ENCODE measurements at regions not wholly inside any gene's neighbourhood (a gene's known extent, or its start where the extent isn't known, plus 50 kb on each side); places are given as distances from the start of the nearest gene placed in this dataset.

DNA sequence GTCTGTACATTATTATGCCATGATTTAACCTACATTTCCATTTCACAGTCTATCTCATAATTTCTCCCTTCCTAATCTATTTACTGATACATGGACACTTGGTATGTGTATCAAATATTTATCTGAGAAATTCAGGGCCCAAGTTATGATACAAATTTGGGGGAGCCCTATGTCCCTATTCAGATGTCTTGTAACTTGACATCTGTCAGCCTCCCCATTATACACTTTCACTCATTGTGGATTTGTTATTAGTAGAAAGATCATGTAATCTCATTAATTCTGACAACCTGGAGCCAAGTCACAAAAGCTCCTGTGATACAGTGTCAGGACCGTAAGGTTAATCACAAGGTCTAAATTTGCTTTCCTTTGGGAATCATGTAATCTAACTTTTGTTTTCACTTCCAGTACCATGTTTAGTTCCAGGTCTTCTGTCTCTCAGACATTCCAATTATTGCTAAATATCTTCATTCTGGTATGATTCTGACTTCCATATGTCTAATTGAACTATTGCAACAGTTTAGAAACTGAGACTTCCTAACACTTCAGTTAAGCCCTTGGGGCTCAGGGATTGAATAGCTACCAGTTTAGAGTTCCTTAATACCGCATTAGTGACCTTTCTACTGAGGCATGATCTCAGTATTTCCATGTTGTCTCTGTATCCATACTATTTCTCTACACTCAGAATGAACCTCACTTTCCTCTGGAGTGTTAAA lies 182.9 kb upstream of the NUDT12 start:
- TF ChIP-seq, protein P1, sequence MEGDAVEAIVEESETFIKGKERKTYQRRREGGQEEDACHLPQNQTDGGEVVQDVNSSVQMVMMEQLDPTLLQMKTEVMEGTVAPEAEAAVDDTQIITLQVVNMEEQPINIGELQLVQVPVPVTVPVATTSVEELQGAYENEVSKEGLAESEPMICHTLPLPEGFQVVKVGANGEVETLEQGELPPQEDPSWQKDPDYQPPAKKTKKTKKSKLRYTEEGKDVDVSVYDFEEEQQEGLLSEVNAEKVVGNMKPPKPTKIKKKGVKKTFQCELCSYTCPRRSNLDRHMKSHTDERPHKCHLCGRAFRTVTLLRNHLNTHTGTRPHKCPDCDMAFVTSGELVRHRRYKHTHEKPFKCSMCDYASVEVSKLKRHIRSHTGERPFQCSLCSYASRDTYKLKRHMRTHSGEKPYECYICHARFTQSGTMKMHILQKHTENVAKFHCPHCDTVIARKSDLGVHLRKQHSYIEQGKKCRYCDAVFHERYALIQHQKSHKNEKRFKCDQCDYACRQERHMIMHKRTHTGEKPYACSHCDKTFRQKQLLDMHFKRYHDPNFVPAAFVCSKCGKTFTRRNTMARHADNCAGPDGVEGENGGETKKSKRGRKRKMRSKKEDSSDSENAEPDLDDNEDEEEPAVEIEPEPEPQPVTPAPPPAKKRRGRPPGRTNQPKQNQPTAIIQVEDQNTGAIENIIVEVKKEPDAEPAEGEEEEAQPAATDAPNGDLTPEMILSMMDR (IDR thresholded peaks at IDR 0.05) = no peak
- TF ChIP-seq EZH2 (IDR thresholded peaks at IDR 0.05; ENCODE audit: borderline replicate concordance, insufficient read depth, low read depth, low read length, poor library complexity, severe bottlenecking) = no peak
- Mint-ChIP-seq H3K27me3 (no peaks in the 10 kb centered on the region), H3K9me3 (ENCODE audit: insufficient read depth) (no peaks in the 10 kb centered on the region)

DNA sequence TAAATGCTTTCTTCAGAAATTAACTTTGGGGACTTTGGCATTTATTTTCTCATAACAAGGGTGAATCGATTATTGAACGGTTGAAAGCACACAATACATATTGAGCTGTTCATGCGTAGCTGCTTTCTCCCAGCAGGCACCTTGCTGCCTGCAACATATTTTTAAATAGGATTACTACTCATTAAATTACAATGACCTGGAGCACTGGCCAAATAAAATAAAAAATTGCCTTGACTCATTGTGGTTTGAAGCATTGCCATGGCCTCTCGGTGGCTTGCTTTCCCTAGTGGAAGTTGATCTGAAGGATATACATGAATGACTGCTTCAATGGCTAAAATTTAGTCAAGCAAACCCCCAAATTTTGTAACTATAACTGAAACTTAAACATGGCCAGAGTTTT lies 181.6 kb upstream of the NUDT12 start:
- Histone ChIP-seq H2AFZ (ENCODE audit: insufficient read depth, low read depth, low read length, poor library complexity, severe bottlenecking) (no peak overlapping the region), H3K4me3 (ENCODE audit: control extremely low read depth in 1 of 5, extremely low read depth in 1 of 5, insufficient read depth in 1 of 5, low read depth in 2 of 5, low read length in 4 of 5) (no peak overlapping the region), H3K27me3 (replicated peaks in 1 of 4; ENCODE audit: control extremely low read depth in 1 of 4, control insufficient read depth in 3 of 4, insufficient read depth in 4 of 4, low read length in 3 of 4) (no peaks in the 10 kb centered on the region), H3K9ac (ENCODE audit: low read length) (no peak overlapping the region), H4K20me1 (ENCODE audit: control insufficient read depth, insufficient read depth, low read length, poor library complexity, severe bottlenecking) (no peaks in the 10 kb centered on the region), H3K4me1 (ENCODE audit: control insufficient read depth in 2 of 2, insufficient read depth in 2 of 2, low read length in 2 of 2) (no peaks in the 10 kb centered on the region), H3K9me3 (ENCODE audit: control extremely low read depth in 1 of 3, control insufficient read depth in 2 of 3, insufficient read depth in 1 of 3, low read length in 2 of 3) (no peaks in the 10 kb centered on the region), H3K27ac (ENCODE audit: low read length in 2 of 2) (no peak overlapping the region), H3K4me2 (replicated peaks; ENCODE audit: low read depth, low read length, poor library complexity, severe bottlenecking) (no peak overlapping the region), H3K79me2 (ENCODE audit: control insufficient read depth, insufficient read depth, low read length) (no peaks in the 10 kb centered on the region), H3K36me3 (replicated peaks in 1 of 2; ENCODE audit: control extremely low read depth in 1 of 2, control insufficient read depth in 1 of 2, extremely low read depth in 1 of 2, insufficient read depth in 2 of 2, low read length in 1 of 2) (no peaks in the 10 kb centered on the region)
- no peak for TF ChIP-seq EZH2 (IDR thresholded peaks at IDR 0.05; ENCODE audit: borderline replicate concordance, insufficient read depth, low read depth, low read length, poor library complexity, severe bottlenecking)
- TF ChIP-seq, protein P1 (IDR thresholded peaks at IDR 0.05) = no peak
- Mint-ChIP-seq H3K4me1 (no peaks in the 10 kb centered on the region), H3K4me3 (no peak overlapping the region), H3K27me3 (no peaks in the 10 kb centered on the region), H3K9me3 (ENCODE audit: insufficient read depth) (no peaks in the 10 kb centered on the region), H3K27ac (no peak overlapping the region)
- CTCF ChIA-PET = no interaction called here
- POLR2A ChIA-PET = no interaction called here
- 92% methylated on average over 2 of the region's 4 CpGs for WGBS (ENCODE audit: insufficient coverage)
- intact Hi-C loops (cut with micrococcal nuclease) = no loop called here
- ATAC-seq (ENCODE audit: low read depth) (no peak), DNase-seq (no peak)

More for the DNA sequence above, 182.9 kb upstream of the NUDT12 start:
- ATAC-seq (ENCODE audit: low read depth) = no peak
- Histone ChIP-seq H3K79me2 (ENCODE audit: control insufficient read depth, insufficient read depth, low read length) (no peaks in the 10 kb centered on the region), H3K27ac (ENCODE audit: low read length in 2 of 2) (no peak overlapping the region), H3K36me3 (replicated peaks in 1 of 2; ENCODE audit: control extremely low read depth in 1 of 2, control insufficient read depth in 1 of 2, extremely low read depth in 1 of 2, insufficient read depth in 2 of 2, low read length in 1 of 2) (no peaks in the 10 kb centered on the region), H2AFZ (ENCODE audit: insufficient read depth, low read depth, low read length, poor library complexity, severe bottlenecking) (no peak overlapping the region), H3K4me3 (ENCODE audit: control extremely low read depth in 1 of 5, extremely low read depth in 1 of 5, insufficient read depth in 1 of 5, low read depth in 2 of 5, low read length in 4 of 5) (no peak overlapping the region), H3K4me1 (ENCODE audit: control insufficient read depth in 2 of 2, insufficient read depth in 2 of 2, low read length in 2 of 2) (no peaks in the 10 kb centered on the region), H4K20me1 (ENCODE audit: control insufficient read depth, insufficient read depth, low read length, poor library complexity, severe bottlenecking) (no peaks in the 10 kb centered on the region), H3K9me3 (ENCODE audit: control extremely low read depth in 1 of 3, control insufficient read depth in 2 of 3, insufficient read depth in 1 of 3, low read length in 2 of 3) (no peaks in the 10 kb centered on the region), H3K4me2 (replicated peaks; ENCODE audit: low read depth, low read length, poor library complexity, severe bottlenecking) (no peak overlapping the region), H3K9ac (ENCODE audit: low read length) (no peak overlapping the region), H3K27me3 (replicated peaks in 1 of 4; ENCODE audit: control extremely low read depth in 1 of 4, control insufficient read depth in 3 of 4, insufficient read depth in 4 of 4, low read length in 3 of 4) (no peaks in the 10 kb centered on the region)
- intact Hi-C loops (cut with micrococcal nuclease) = no loop called here
- no peak for DNase-seq
- ChIA-PET CTCF (no interaction called here), POLR2A (no interaction called here)
- Mint-ChIP-seq H3K27ac (no peak overlapping the region), H3K4me3 (no peak overlapping the region), H3K4me1 (no peaks in the 10 kb centered on the region)
- 93% methylated on average over 2 of the region's 2 CpGs for WGBS (ENCODE audit: insufficient coverage)
